H1 (cell line): ENCODE measurements at regions not wholly inside any gene's neighbourhood (a gene's known extent, or its start where the extent isn't known, plus 50 kb on each side); places are given as distances from the start of the nearest gene placed in this dataset.

Experiments used
- CEBPB ChIP-seq: IDR thresholded peaks from 2 replicates; pipeline ENCODE4 v1.6.1; 2012; ENCODE audit warnings: low read depth, low read length
- SAP30 ChIP-seq: fragments of 300-600 bp; sonication (generic); IDR thresholded peaks from 2 replicates; pipeline ENCODE4 v1.7.1; 2012; ENCODE audit warnings: low read length, moderate library complexity, mild to moderate bottlenecking, inconsistent platforms; ENCODE audit not compliant: insufficient read depth, insufficient replicate concordance
- SRF ChIP-seq: IDR thresholded peaks from 2 replicates; pipeline ENCODE4 v1.6.1; 2011; ENCODE audit warnings: mild to moderate bottlenecking, low read depth, low read length, moderate library complexity
- TF ChIP-seq, protein P1 (sequence below): IDR thresholded peaks from 2 replicates; pipeline ENCODE4 v1.6.1; 2012; ENCODE audit warnings: inconsistent platforms
- TF ChIP-seq, protein P2 (sequence below): IDR thresholded peaks from 2 replicates; pipeline ENCODE4 v1.6.1; 2012; ENCODE audit warnings: inconsistent platforms

DNA sequence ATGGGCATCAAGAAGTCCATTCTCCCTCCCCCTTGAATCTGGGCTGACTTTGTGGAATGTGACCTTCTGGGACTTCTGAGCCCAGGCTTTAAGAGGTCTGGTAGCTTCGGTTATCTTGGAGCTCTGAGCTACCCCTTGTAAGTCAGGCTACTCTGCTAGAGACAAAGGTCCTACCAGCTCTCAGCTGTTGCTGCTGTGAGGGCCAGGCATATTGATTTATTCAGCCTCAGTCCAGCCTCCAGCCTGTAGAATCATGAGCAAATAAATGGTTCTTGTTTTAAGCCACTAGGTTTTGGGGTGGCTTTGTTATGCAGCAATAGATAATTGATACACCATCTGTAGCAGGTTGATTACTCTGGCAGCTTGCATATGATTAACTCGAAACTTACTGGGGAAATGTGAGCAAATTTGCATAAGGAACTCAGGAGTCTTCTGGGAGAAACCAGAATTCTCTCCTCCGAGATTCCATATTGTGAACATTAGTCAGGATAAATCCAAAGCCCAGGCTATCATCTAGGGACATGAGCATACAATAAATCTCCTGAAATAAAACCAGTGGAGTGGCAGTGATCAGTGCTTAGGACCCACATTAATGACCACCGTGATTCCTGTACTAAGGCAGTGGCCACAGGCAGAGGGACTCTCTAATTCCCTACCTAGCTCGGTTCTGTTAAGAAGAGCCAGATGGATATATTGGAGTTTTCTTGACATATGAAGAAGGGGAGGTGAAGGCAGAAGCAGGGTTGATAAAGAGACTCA lies 336.1 kb downstream of the CDC5L start (continued):
- TF ChIP-seq SRF, result no peak
- TF ChIP-seq, protein P1, sequence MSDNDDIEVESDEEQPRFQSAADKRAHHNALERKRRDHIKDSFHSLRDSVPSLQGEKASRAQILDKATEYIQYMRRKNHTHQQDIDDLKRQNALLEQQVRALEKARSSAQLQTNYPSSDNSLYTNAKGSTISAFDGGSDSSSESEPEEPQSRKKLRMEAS, result no peak
- no peak for TF ChIP-seq CEBPB
- TF ChIP-seq, protein P2, sequence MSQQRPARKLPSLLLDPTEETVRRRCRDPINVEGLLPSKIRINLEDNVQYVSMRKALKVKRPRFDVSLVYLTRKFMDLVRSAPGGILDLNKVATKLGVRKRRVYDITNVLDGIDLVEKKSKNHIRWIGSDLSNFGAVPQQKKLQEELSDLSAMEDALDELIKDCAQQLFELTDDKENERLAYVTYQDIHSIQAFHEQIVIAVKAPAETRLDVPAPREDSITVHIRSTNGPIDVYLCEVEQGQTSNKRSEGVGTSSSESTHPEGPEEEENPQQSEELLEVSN, result no peak
- TF ChIP-seq SAP30, result no peak
